ENCODE measurements at regions not wholly inside any gene's neighbourhood (a gene's known extent, or its start where the extent isn't known, plus 50 kb on each side); places are given as distances from the start of the nearest gene placed in this dataset.

DNA sequence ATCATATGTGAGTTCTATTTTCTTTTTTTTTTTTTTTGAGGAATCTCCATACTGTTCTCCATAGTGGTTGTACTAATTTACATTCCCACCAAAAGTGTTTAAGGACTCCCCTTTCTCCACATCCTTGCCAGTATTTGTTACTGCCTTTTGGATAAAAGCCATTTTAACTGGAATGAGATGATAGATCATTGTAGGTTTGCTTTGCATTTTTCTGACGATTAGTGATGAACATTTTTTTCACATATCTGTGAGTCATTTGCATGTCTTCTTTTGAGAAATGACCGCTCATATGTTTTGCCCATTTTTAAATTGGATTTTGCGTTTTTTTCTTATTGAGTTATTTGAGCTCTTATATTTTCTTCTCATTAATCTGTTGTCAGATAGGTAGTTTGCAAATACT, 394.8 kb downstream of the LRFN5 start:
- H3K4me3 ChIP-seq: no peak overlapping the region
- DNase-seq (ENCODE audit: low read depth in 1 of 2, low spot score in 1 of 2) (no peak), ATAC-seq (no peak)

DNA sequence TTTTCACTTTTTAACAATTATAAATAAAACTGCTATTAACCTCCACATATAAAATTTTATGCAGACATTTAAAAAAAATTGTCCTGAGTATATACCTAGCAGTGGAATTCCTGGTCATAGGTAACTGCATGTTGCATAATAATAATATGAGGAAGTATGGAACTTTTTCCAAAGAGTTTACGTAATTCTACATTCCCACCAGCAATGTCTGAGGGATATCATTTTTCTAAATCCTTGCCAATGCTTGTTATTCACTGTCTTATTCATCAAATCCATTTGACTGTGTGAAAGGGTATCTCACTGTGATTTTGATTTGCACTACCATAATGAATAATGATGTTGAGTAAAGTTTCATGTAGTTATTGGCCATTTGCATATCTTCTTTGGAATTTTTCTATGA, 393.8 kb downstream of the LRFN5 start:
- POLR2A ChIA-PET: no interaction called here
- WGBS (ENCODE audit: missing lambda C conversion rate): 62% methylated on average over 1 of the region's 1 CpG
- CTCF ChIA-PET: no interaction called here
- Histone ChIP-seq H3K4me3 (no peak overlapping the region), H3K4me2 (no peak overlapping the region), H3K9me3 (no peaks in the 10 kb centered on the region), H3K27ac (no peak overlapping the region), H3K4me1 (peaks cover 6% of the 10 kb centered on the region; the same call in 2 of the 3 replicates)
- peak in 1 of 2 experiments; percentile 0 for DNase-seq (ENCODE audit: low read depth in 1 of 2, low spot score in 1 of 2)
- no peak for ATAC-seq
- no peak for FAIRE-seq
- TF ChIP-seq CHD2 (IDR thresholded peaks at IDR 0.05; ENCODE audit: low read length, partially characterized antibody): no peak

More for the DNA sequence above, 394.8 kb downstream of the LRFN5 start:
- Histone ChIP-seq H3K4me1 (peaks cover 6% of the 10 kb centered on the region; the same call in 2 of the 3 replicates), H3K4me2 (no peak overlapping the region), H3K9me3 (no peaks in the 10 kb centered on the region), H3K27ac (no peak overlapping the region)
- TF ChIP-seq EHF (CRISPR knock-in tag; IDR thresholded peaks at IDR 0.05) (no peak), EP300 (IDR thresholded peaks at IDR 0.05) (no peak), POLR2AphosphoS2 (conservative IDR thresholded peaks at IDR 0.05; ENCODE audit: low read length) (no peak), JUN (IDR thresholded peaks at IDR 0.05) (no peak), HEYL (CRISPR knock-in tag; IDR thresholded peaks at IDR 0.05) (no peak), ZFP36 (IDR thresholded peaks at IDR 0.05; ENCODE audit: borderline replicate concordance, partially characterized antibody) (no peak), ESRRA (IDR thresholded peaks at IDR 0.05; ENCODE audit: borderline replicate concordance, low read length) (no peak), ZNF302 (CRISPR knock-in tag; IDR thresholded peaks at IDR 0.05) (no peak), JUNB (IDR thresholded peaks at IDR 0.05) (no peak), KDM1A (IDR thresholded peaks at IDR 0.05; ENCODE audit: low read depth) (no peak), MYC (IDR thresholded peaks at IDR 0.05; ENCODE audit: borderline replicate concordance, low read length) (no peak), NR3C1 (IDR thresholded peaks at IDR 0.05) (no peak), RARB (CRISPR knock-in tag; IDR thresholded peaks at IDR 0.05) (no peak), CBX8 (IDR thresholded peaks at IDR 0.05) (no peak)
- TF ChIP-seq, protein P1, sequence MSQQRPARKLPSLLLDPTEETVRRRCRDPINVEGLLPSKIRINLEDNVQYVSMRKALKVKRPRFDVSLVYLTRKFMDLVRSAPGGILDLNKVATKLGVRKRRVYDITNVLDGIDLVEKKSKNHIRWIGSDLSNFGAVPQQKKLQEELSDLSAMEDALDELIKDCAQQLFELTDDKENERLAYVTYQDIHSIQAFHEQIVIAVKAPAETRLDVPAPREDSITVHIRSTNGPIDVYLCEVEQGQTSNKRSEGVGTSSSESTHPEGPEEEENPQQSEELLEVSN (IDR thresholded peaks at IDR 0.05; ENCODE audit: borderline replicate concordance, low read depth): no peak
- TF ChIP-seq, protein P2, sequence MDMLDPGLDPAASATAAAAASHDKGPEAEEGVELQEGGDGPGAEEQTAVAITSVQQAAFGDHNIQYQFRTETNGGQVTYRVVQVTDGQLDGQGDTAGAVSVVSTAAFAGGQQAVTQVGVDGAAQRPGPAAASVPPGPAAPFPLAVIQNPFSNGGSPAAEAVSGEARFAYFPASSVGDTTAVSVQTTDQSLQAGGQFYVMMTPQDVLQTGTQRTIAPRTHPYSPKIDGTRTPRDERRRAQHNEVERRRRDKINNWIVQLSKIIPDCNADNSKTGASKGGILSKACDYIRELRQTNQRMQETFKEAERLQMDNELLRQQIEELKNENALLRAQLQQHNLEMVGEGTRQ (IDR thresholded peaks at IDR 0.05): no peak
- TF ChIP-seq, protein P3, sequence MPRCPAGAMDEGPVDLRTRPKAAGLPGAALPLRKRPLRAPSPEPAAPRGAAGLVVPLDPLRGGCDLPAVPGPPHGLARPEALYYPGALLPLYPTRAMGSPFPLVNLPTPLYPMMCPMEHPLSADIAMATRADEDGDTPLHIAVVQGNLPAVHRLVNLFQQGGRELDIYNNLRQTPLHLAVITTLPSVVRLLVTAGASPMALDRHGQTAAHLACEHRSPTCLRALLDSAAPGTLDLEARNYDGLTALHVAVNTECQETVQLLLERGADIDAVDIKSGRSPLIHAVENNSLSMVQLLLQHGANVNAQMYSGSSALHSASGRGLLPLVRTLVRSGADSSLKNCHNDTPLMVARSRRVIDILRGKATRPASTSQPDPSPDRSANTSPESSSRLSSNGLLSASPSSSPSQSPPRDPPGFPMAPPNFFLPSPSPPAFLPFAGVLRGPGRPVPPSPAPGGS (IDR thresholded peaks at IDR 0.05): no peak
- WGBS (ENCODE audit: missing lambda C conversion rate): 42% methylated on average over 3 of the region's 3 CpGs
- ChIA-PET CTCF (no interaction called here), POLR2A (no interaction called here)
- no peak for FAIRE-seq

DNA sequence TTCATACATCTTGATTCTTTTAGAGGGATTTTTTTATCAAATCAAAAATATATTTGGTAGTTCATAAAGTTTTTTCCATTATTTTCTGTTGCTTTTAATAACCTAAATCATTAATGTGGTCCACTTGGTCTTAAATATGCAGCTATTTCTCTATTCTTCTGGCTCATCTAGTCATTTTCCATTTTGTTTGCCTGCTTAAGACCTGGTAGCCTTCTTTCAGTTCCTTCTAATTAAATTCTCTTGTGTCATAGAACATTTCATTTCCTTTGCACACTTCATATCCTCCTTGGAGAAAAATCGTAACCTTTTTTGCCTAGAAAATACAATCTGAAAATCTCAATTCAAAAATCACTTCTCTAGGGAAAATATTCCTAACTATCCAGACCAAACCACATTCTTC, 387.0 kb downstream of the LRFN5 start:
- WGBS (ENCODE audit: missing lambda C conversion rate): 50% methylated on average over 1 of the region's 1 CpG
- Histone ChIP-seq H3K9me3 (no peaks in the 10 kb centered on the region), H3K4me3 (no peak overlapping the region), H3K4me2 (no peak overlapping the region), H3K27ac (no peak overlapping the region), H3K4me1 (no peaks in the 10 kb centered on the region)
- no peak for TF ChIP-seq KDM5A (IDR thresholded peaks at IDR 0.05)
- TF ChIP-seq SREBF2 (IDR thresholded peaks at IDR 0.05): no peak
- TF ChIP-seq NFE2L2 (conservative IDR thresholded peaks at IDR 0.05; ENCODE audit: low read length): no peak
- TF ChIP-seq TFCP2L1 (CRISPR knock-in tag; IDR thresholded peaks at IDR 0.05): no peak
- TF ChIP-seq, protein P4, sequence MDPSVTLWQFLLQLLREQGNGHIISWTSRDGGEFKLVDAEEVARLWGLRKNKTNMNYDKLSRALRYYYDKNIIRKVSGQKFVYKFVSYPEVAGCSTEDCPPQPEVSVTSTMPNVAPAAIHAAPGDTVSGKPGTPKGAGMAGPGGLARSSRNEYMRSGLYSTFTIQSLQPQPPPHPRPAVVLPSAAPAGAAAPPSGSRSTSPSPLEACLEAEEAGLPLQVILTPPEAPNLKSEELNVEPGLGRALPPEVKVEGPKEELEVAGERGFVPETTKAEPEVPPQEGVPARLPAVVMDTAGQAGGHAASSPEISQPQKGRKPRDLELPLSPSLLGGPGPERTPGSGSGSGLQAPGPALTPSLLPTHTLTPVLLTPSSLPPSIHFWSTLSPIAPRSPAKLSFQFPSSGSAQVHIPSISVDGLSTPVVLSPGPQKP (IDR thresholded peaks at IDR 0.05; ENCODE audit: low read depth, low read length): no peak
- DNase-seq (ENCODE audit: low read depth in 1 of 2, low spot score in 1 of 2) (no peak), ATAC-seq (no peak), FAIRE-seq (no peak)
- POLR2A ChIA-PET: no interaction called here
- CTCF ChIA-PET: no interaction called here
